ENCODE measurements at regions not wholly inside any gene's neighbourhood (a gene's known extent, or its start where the extent isn't known, plus 50 kb on each side); places are given as distances from the start of the nearest gene placed in this dataset.

DNA sequence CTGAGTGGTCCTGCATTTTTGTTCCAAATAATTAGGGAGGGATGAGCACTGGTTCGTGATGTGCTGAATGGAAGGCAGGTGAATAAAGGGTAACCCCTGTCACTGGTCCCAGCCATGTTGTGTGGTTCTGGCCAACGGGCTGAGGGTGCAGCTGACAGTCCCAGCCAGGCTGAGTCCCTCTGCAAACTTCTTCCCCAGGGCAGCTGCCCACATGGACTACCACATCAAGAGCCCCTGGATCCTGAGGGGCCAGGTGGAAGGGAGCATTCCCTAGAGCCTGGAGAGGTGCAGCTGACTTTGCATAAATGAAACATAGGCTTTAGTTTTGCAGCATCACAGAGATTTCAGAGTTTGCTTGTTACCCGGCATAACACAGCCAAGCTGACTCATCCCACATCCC is 219.8 kb upstream of the MYT1L start:
- no peak overlapping the region for H3K27ac ChIP-seq (ENCODE audit: low read length)
- H3K27me3 ChIP-seq (replicated peaks; ENCODE audit: insufficient read depth, low read length) = no peaks in the 10 kb centered on the region
- H3K4me2 ChIP-seq (ENCODE audit: low read depth, low read length) = no peak overlapping the region
- no peaks in the 10 kb centered on the region for H3F3A ChIP-seq (ENCODE audit: insufficient read depth, low read length)
- H4K20me1 ChIP-seq (ENCODE audit: insufficient read depth, low read length) = no peaks in the 10 kb centered on the region
- H3K79me2 ChIP-seq (ENCODE audit: low read length) = no peaks in the 10 kb centered on the region
- H3K4me1 ChIP-seq (ENCODE audit: low read length) = no peaks in the 10 kb centered on the region
- no peaks in the 10 kb centered on the region for H3K9me2 ChIP-seq (replicated peaks; ENCODE audit: insufficient read depth, low read length)
- H3K4me3 ChIP-seq (ENCODE audit: low read length) = no peak overlapping the region
- no peaks in the 10 kb centered on the region for H3K36me3 ChIP-seq (replicated peaks; ENCODE audit: insufficient read depth, low read length)
- H3K9me3 ChIP-seq (replicated peaks; ENCODE audit: insufficient read depth, low read length) = no peaks in the 10 kb centered on the region
- no peak overlapping the region for H2AFZ ChIP-seq (ENCODE audit: low read length)
- no peak overlapping the region for H3K9ac ChIP-seq (ENCODE audit: low read length)
- DNase-seq = no peak
- TF ChIP-seq CTCF (IDR thresholded peaks at IDR 0.05; ENCODE audit: low read length) (no peak), EZH2 (optimal IDR thresholded peaks at IDR 0.05; ENCODE audit: low read depth, low read length) (no peak), EZH2phosphoT487 (IDR thresholded peaks at IDR 0.05; ENCODE audit: low read length) (no peak)

- no peaks in the 10 kb centered on the region for H3K9me2 ChIP-seq (replicated peaks; ENCODE audit: insufficient read depth, low read length)
- no peaks in the 10 kb centered on the region for H4K20me1 ChIP-seq (ENCODE audit: insufficient read depth, low read length)
- H3F3A ChIP-seq (ENCODE audit: insufficient read depth, low read length) = no peaks in the 10 kb centered on the region
- no peak overlapping the region for H2AFZ ChIP-seq (ENCODE audit: low read length)
- H3K4me3 ChIP-seq (ENCODE audit: low read length) = no peak overlapping the region
- TF ChIP-seq CTCF (IDR thresholded peaks at IDR 0.05; ENCODE audit: low read length) (no peak), EZH2phosphoT487 (IDR thresholded peaks at IDR 0.05; ENCODE audit: low read length) (no peak), EZH2 (optimal IDR thresholded peaks at IDR 0.05; ENCODE audit: low read depth, low read length) (no peak)
- H3K27me3 ChIP-seq (replicated peaks; ENCODE audit: insufficient read depth, low read length) = no peaks in the 10 kb centered on the region
- no peaks in the 10 kb centered on the region for H3K36me3 ChIP-seq (replicated peaks; ENCODE audit: insufficient read depth, low read length)
- H3K9ac ChIP-seq (ENCODE audit: low read length) = no peak overlapping the region
- H3K4me2 ChIP-seq (ENCODE audit: low read depth, low read length) = no peak overlapping the region
- DNase-seq = no peak
- no peaks in the 10 kb centered on the region for H3K9me3 ChIP-seq (replicated peaks; ENCODE audit: insufficient read depth, low read length)
- H3K4me1 ChIP-seq (ENCODE audit: low read length) = no peaks in the 10 kb centered on the region
- no peaks in the 10 kb centered on the region for H3K79me2 ChIP-seq (ENCODE audit: low read length)
- no peak overlapping the region for H3K27ac ChIP-seq (ENCODE audit: low read length)
These were observed 216.8 kb upstream of the MYT1L start for GRCh38 chr2:2547911-2548310.

GRCh38 chr2:2547451-2547850 is 216.4 kb upstream of the MYT1L start:
- TF ChIP-seq CTCF (IDR thresholded peaks at IDR 0.05; ENCODE audit: low read length) (no peak), EZH2phosphoT487 (IDR thresholded peaks at IDR 0.05; ENCODE audit: low read length) (no peak), EZH2 (optimal IDR thresholded peaks at IDR 0.05; ENCODE audit: low read depth, low read length) (no peak)
- Histone ChIP-seq H4K20me1 (ENCODE audit: insufficient read depth, low read length) (no peaks in the 10 kb centered on the region), H3F3A (ENCODE audit: insufficient read depth, low read length) (no peaks in the 10 kb centered on the region), H3K9ac (ENCODE audit: low read length) (no peak overlapping the region), H2AFZ (ENCODE audit: low read length) (no peak overlapping the region), H3K9me3 (replicated peaks; ENCODE audit: insufficient read depth, low read length) (no peaks in the 10 kb centered on the region), H3K27me3 (replicated peaks; ENCODE audit: insufficient read depth, low read length) (no peaks in the 10 kb centered on the region), H3K27ac (ENCODE audit: low read length) (no peak overlapping the region), H3K4me3 (ENCODE audit: low read length) (no peak overlapping the region), H3K4me1 (ENCODE audit: low read length) (no peaks in the 10 kb centered on the region), H3K36me3 (replicated peaks; ENCODE audit: insufficient read depth, low read length) (no peaks in the 10 kb centered on the region), H3K4me2 (ENCODE audit: low read depth, low read length) (no peak overlapping the region), H3K9me2 (replicated peaks; ENCODE audit: insufficient read depth, low read length) (no peaks in the 10 kb centered on the region), H3K79me2 (ENCODE audit: low read length) (no peaks in the 10 kb centered on the region)
- DNase-seq = no peak

All from MM.1S (cell line).